ENCODE measurements at regions not wholly inside any gene's neighbourhood (a gene's known extent, or its start where the extent isn't known, plus 50 kb on each side); places are given as distances from the start of the nearest gene placed in this dataset.

GRCh38 chr3:194073926-194074325 lies 62.0 kb upstream of the HES1 start:
- ATAC-seq (ENCODE audit: low FRiP score) = no peak
- TF ChIP-seq, protein P1, sequence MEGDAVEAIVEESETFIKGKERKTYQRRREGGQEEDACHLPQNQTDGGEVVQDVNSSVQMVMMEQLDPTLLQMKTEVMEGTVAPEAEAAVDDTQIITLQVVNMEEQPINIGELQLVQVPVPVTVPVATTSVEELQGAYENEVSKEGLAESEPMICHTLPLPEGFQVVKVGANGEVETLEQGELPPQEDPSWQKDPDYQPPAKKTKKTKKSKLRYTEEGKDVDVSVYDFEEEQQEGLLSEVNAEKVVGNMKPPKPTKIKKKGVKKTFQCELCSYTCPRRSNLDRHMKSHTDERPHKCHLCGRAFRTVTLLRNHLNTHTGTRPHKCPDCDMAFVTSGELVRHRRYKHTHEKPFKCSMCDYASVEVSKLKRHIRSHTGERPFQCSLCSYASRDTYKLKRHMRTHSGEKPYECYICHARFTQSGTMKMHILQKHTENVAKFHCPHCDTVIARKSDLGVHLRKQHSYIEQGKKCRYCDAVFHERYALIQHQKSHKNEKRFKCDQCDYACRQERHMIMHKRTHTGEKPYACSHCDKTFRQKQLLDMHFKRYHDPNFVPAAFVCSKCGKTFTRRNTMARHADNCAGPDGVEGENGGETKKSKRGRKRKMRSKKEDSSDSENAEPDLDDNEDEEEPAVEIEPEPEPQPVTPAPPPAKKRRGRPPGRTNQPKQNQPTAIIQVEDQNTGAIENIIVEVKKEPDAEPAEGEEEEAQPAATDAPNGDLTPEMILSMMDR (IDR thresholded peaks at IDR 0.05) = no peak
- no peak for DNase-seq (ENCODE audit: low spot score)

GRCh38 chr3:194075088-194075615 lies 60.8 kb upstream of the HES1 start:
- TF ChIP-seq, protein P1 (IDR thresholded peaks at IDR 0.05) = no peak

GRCh38 chr3:194075802-194076460 lies 60.0 kb upstream of the HES1 start:
- no peak for DNase-seq (ENCODE audit: low spot score)
- no peak for ATAC-seq (ENCODE audit: low FRiP score)

More at GRCh38 chr3:194075088-194075615, 60.8 kb upstream of the HES1 start:
- DNase-seq (ENCODE audit: low spot score) = no peak
- no peak for ATAC-seq (ENCODE audit: low FRiP score)

DNA sequence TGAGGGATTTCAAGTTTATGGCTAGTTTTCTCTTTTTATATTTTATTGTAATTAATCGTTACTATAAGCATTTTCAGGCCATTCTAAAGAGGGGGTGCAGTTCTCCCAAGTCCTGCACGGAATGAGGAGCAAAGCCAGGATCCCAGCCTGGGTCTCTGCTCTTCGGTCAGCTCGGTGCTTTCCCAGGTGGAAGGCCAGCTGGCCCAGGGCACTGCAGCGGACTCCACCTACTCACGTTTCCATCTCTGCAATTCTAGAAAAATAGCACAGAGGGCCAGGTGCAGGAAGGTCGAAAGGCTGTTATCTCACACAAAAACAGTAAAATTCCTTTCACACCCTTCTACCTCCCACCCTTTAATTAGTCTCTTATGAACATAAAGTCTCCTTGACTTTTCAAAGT lies 59.5 kb upstream of the HES1 start:
- no peak for ATAC-seq (ENCODE audit: low FRiP score)

More at GRCh38 chr3:194075802-194076460, 60.0 kb upstream of the HES1 start:
- TF ChIP-seq, protein P1 (IDR thresholded peaks at IDR 0.05) = no peak

GRCh38 chr3:194077602-194078001 lies 58.3 kb upstream of the HES1 start:
- ATAC-seq (ENCODE audit: low FRiP score) = no peak
- TF ChIP-seq, protein P1 (IDR thresholded peaks at IDR 0.05) = no peak

More for the DNA sequence above, 59.5 kb upstream of the HES1 start:
- TF ChIP-seq, protein P1 (IDR thresholded peaks at IDR 0.05) = no peak
- no peak for DNase-seq (ENCODE audit: low spot score)

GRCh38 chr3:194078045-194078821 lies 57.7 kb upstream of the HES1 start:
- no peak for ATAC-seq (ENCODE audit: low FRiP score)
- TF ChIP-seq, protein P1 (IDR thresholded peaks at IDR 0.05) = no peak
- no peak for DNase-seq (ENCODE audit: low spot score)

More at GRCh38 chr3:194077602-194078001, 58.3 kb upstream of the HES1 start:
- no peak for DNase-seq (ENCODE audit: low spot score)
